SJSA1 (cell line): ENCODE measurements at regions not wholly inside any gene's neighbourhood (a gene's known extent, or its start where the extent isn't known, plus 50 kb on each side); places are given as distances from the start of the nearest gene placed in this dataset.

ENCODE experiments used
- DNase-seq, 2 experiments: peaks; one replicate each; pipeline ENCODE4 v3.0.0-alpha.2; 2015 to 2020; ENCODE audit warnings: low spot score in 2 of 2, low read depth in 1 of 2
- H3K27ac ChIP-seq: fragments of 250-450 bp; sonication (Bioruptor Pico); 2 replicates; pipeline ENCODE4 v1.5.1; 2020; ENCODE audit warnings: mild to moderate bottlenecking, moderate library complexity
- H3K27me3 ChIP-seq: fragments of 250-450 bp; sonication (Bioruptor Pico); replicated peaks from 2 replicates; pipeline ENCODE4 v1.5.1; 2020; ENCODE audit warnings: mild to moderate bottlenecking, moderate library complexity
- H3K36me3 ChIP-seq: fragments of 250-450 bp; sonication (Bioruptor Pico); 2 replicates; pipeline ENCODE4 v1.5.1; 2020; ENCODE audit warnings: mild to moderate bottlenecking
- H3K4me1 ChIP-seq: fragments of 250-450 bp; sonication (Bioruptor Pico); replicated peaks from 2 replicates; pipeline ENCODE4 v1.6.1; 2021; ENCODE audit warnings: mild to moderate bottlenecking
- H3K4me3 ChIP-seq: fragments of 250-450 bp; sonication (Bioruptor Pico); 2 replicates; pipeline ENCODE4 v1.5.1; 2020; ENCODE audit warnings: mild to moderate bottlenecking
- H3K9me3 ChIP-seq: fragments of 250-450 bp; sonication (Bioruptor Pico); replicated peaks from 2 replicates; pipeline ENCODE4 v1.5.1; 2020; ENCODE audit warnings: mild to moderate bottlenecking

- H3K36me3 ChIP-seq, result no peaks in the 10 kb centered on the region
- H3K27me3 ChIP-seq, result peaks cover 3% of the 10 kb centered on the region; the same call in 1 of the 2 replicates
- H3K27ac ChIP-seq, result no peak overlapping the region
- no peak for DNase-seq
- no peaks in the 10 kb centered on the region for H3K4me1 ChIP-seq
- no peak overlapping the region for H3K4me3 ChIP-seq
- H3K9me3 ChIP-seq, result no peaks in the 10 kb centered on the region
Observed at GRCh38 chr7:125154930-125155329, 225.3 kb upstream of the POT1 start.

- no peaks in the 10 kb centered on the region for H3K4me1 ChIP-seq
- no peaks in the 10 kb centered on the region for H3K27me3 ChIP-seq
- H3K4me3 ChIP-seq, result no peak overlapping the region
- DNase-seq, result no peak
- H3K9me3 ChIP-seq, result no peaks in the 10 kb centered on the region
- H3K36me3 ChIP-seq, result no peaks in the 10 kb centered on the region
- no peak overlapping the region for H3K27ac ChIP-seq
Observed at GRCh38 chr7:125149151-125149550, 219.5 kb upstream of the POT1 start.

GRCh38 chr7:125147047-125147446 lies 217.4 kb upstream of the POT1 start:
- Histone ChIP-seq H3K27ac (no peak overlapping the region), H3K4me3 (no peak overlapping the region), H3K27me3 (no peaks in the 10 kb centered on the region), H3K4me1 (no peaks in the 10 kb centered on the region), H3K36me3 (no peaks in the 10 kb centered on the region), H3K9me3 (no peaks in the 10 kb centered on the region)
- no peak for DNase-seq

- H3K36me3 ChIP-seq, result no peaks in the 10 kb centered on the region
- no peaks in the 10 kb centered on the region for H3K9me3 ChIP-seq
- peak in 1 of 2 experiments; percentile 5 for DNase-seq
- no peak overlapping the region for H3K4me3 ChIP-seq
- no peaks in the 10 kb centered on the region for H3K27me3 ChIP-seq
- no peak overlapping the region for H3K27ac ChIP-seq
- H3K4me1 ChIP-seq, result peaks cover 4% of the 10 kb centered on the region; the same call in 1 of the 2 replicates
Observed at GRCh38 chr7:125136755-125137532, 207.3 kb upstream of the POT1 start.

- H3K27ac ChIP-seq, result no peak overlapping the region
- H3K27me3 ChIP-seq, result no peaks in the 10 kb centered on the region
- H3K9me3 ChIP-seq, result no peaks in the 10 kb centered on the region
- H3K4me1 ChIP-seq, result peaks cover 4% of the 10 kb centered on the region; the same call in 1 of the 2 replicates
- H3K4me3 ChIP-seq, result no peak overlapping the region
- no peak for DNase-seq
- no peaks in the 10 kb centered on the region for H3K36me3 ChIP-seq
Observed at GRCh38 chr7:125136341-125136740, 206.7 kb upstream of the POT1 start.

- no peaks in the 10 kb centered on the region for H3K27me3 ChIP-seq
- H3K9me3 ChIP-seq, result no peaks in the 10 kb centered on the region
- H3K36me3 ChIP-seq, result no peaks in the 10 kb centered on the region
- H3K27ac ChIP-seq, result no peak overlapping the region
- DNase-seq, result no peak
- no peaks in the 10 kb centered on the region for H3K4me1 ChIP-seq
- H3K4me3 ChIP-seq, result no peak overlapping the region
Observed at GRCh38 chr7:125130173-125130572, 200.5 kb upstream of the POT1 start.

- no peaks in the 10 kb centered on the region for H3K9me3 ChIP-seq
- H3K36me3 ChIP-seq, result no peaks in the 10 kb centered on the region
- H3K4me3 ChIP-seq, result no peak overlapping the region
- no peaks in the 10 kb centered on the region for H3K4me1 ChIP-seq
- no peaks in the 10 kb centered on the region for H3K27me3 ChIP-seq
- DNase-seq, result no peak
- no peak overlapping the region for H3K27ac ChIP-seq
Observed at GRCh38 chr7:125127304-125127703, 197.7 kb upstream of the POT1 start.

GRCh38 chr7:125126376-125126775 lies 196.8 kb upstream of the POT1 start:
- Histone ChIP-seq H3K27ac (no peak overlapping the region), H3K9me3 (no peaks in the 10 kb centered on the region), H3K36me3 (no peaks in the 10 kb centered on the region), H3K27me3 (no peaks in the 10 kb centered on the region), H3K4me1 (no peaks in the 10 kb centered on the region), H3K4me3 (no peak overlapping the region)
- DNase-seq, result no peak

- no peaks in the 10 kb centered on the region for H3K27me3 ChIP-seq
- no peak overlapping the region for H3K27ac ChIP-seq
- H3K9me3 ChIP-seq, result no peaks in the 10 kb centered on the region
- no peak overlapping the region for H3K4me3 ChIP-seq
- no peak for DNase-seq
- H3K4me1 ChIP-seq, result no peaks in the 10 kb centered on the region
- H3K36me3 ChIP-seq, result no peaks in the 10 kb centered on the region
Observed at GRCh38 chr7:125125315-125125714, 195.7 kb upstream of the POT1 start.

GRCh38 chr7:125122173-125122572 lies 192.5 kb upstream of the POT1 start:
- Histone ChIP-seq H3K36me3 (no peaks in the 10 kb centered on the region), H3K27me3 (no peaks in the 10 kb centered on the region), H3K4me3 (no peak overlapping the region), H3K9me3 (no peaks in the 10 kb centered on the region), H3K4me1 (no peaks in the 10 kb centered on the region), H3K27ac (no peak overlapping the region)
- DNase-seq, result no peak

- Histone ChIP-seq H3K27me3 (no peaks in the 10 kb centered on the region), H3K9me3 (no peaks in the 10 kb centered on the region), H3K4me1 (no peaks in the 10 kb centered on the region), H3K4me3 (no peak overlapping the region), H3K36me3 (no peaks in the 10 kb centered on the region), H3K27ac (no peak overlapping the region)
- no peak for DNase-seq
Observed at GRCh38 chr7:125119559-125120115, 190.0 kb upstream of the POT1 start.

- DNase-seq, result no peak
- no peaks in the 10 kb centered on the region for H3K27me3 ChIP-seq
- no peak overlapping the region for H3K4me3 ChIP-seq
- H3K27ac ChIP-seq, result no peak overlapping the region
- no peaks in the 10 kb centered on the region for H3K4me1 ChIP-seq
- no peaks in the 10 kb centered on the region for H3K9me3 ChIP-seq
- no peaks in the 10 kb centered on the region for H3K36me3 ChIP-seq
Observed at GRCh38 chr7:125118444-125118843, 188.8 kb upstream of the POT1 start.

- no peaks in the 10 kb centered on the region for H3K4me1 ChIP-seq
- DNase-seq, result no peak
Observed at GRCh38 chr7:125112850-125113249, 183.2 kb upstream of the POT1 start.

GRCh38 chr7:125099519-125099918 lies 169.9 kb upstream of the POT1 start:
- Histone ChIP-seq H3K4me1 (no peaks in the 10 kb centered on the region), H3K36me3 (no peaks in the 10 kb centered on the region), H3K27me3 (no peaks in the 10 kb centered on the region), H3K27ac (no peak overlapping the region), H3K4me3 (no peak overlapping the region), H3K9me3 (no peaks in the 10 kb centered on the region)
- no peak for DNase-seq

More at GRCh38 chr7:125112850-125113249, 183.2 kb upstream of the POT1 start:
- Histone ChIP-seq H3K4me3 (no peak overlapping the region), H3K27ac (no peak overlapping the region), H3K36me3 (no peaks in the 10 kb centered on the region), H3K27me3 (no peaks in the 10 kb centered on the region), H3K9me3 (no peaks in the 10 kb centered on the region)
